ENCODE measurements at regions not wholly inside any gene's neighbourhood (a gene's known extent, or its start where the extent isn't known, plus 50 kb on each side); places are given as distances from the start of the nearest gene placed in this dataset.

GRCh38 chr16:66315210-66315825 is 51.2 kb upstream of the CDH5 start:
- H3K4me3 ChIP-seq (ENCODE audit: control insufficient read depth, low read depth, low read length), result no peak overlapping the region
- DNase-seq (ENCODE audit: low read depth), result peak; percentile 79
- TF ChIP-seq CTCF (conservative IDR thresholded peaks at IDR 0.05; ENCODE audit: control insufficient read depth, insufficient read depth, low read depth, low read length), result peak; percentile 99

- H3K4me3 ChIP-seq (ENCODE audit: control insufficient read depth, low read depth, low read length), result no peak overlapping the region
- no peak for DNase-seq (ENCODE audit: low read depth)
- TF ChIP-seq CTCF (conservative IDR thresholded peaks at IDR 0.05; ENCODE audit: control insufficient read depth, insufficient read depth, low read depth, low read length), result no peak
Observed at GRCh38 chr16:66311306-66311705, 55.2 kb upstream of the CDH5 start.

- no peak for TF ChIP-seq CTCF (conservative IDR thresholded peaks at IDR 0.05; ENCODE audit: control insufficient read depth, insufficient read depth, low read depth, low read length)
- no peak overlapping the region for H3K4me3 ChIP-seq (ENCODE audit: control insufficient read depth, low read depth, low read length)
- no peak for DNase-seq (ENCODE audit: low read depth)
Observed at GRCh38 chr16:66309215-66309807, 57.2 kb upstream of the CDH5 start.

GRCh38 chr16:66308096-66308495 is 58.4 kb upstream of the CDH5 start:
- no peak for TF ChIP-seq CTCF (conservative IDR thresholded peaks at IDR 0.05; ENCODE audit: control insufficient read depth, insufficient read depth, low read depth, low read length)
- H3K4me3 ChIP-seq (ENCODE audit: control insufficient read depth, low read depth, low read length), result no peak overlapping the region
- DNase-seq (ENCODE audit: low read depth), result no peak

GRCh38 chr16:66306366-66307150 is 59.9 kb upstream of the CDH5 start:
- H3K4me3 ChIP-seq (ENCODE audit: control insufficient read depth, low read depth, low read length), result no peak overlapping the region
- DNase-seq (ENCODE audit: low read depth), result no peak
- no peak for TF ChIP-seq CTCF (conservative IDR thresholded peaks at IDR 0.05; ENCODE audit: control insufficient read depth, insufficient read depth, low read depth, low read length)

GRCh38 chr16:66304961-66305360 is 61.5 kb upstream of the CDH5 start:
- no peak for DNase-seq (ENCODE audit: low read depth)
- TF ChIP-seq CTCF (conservative IDR thresholded peaks at IDR 0.05; ENCODE audit: control insufficient read depth, insufficient read depth, low read depth, low read length), result no peak
- no peak overlapping the region for H3K4me3 ChIP-seq (ENCODE audit: control insufficient read depth, low read depth, low read length)

Measured in fibroblast of mammary gland (primary cell).